22Rv1 (cell line): ENCODE measurements at regions not wholly inside any gene's neighbourhood (a gene's known extent, or its start where the extent isn't known, plus 50 kb on each side); places are given as distances from the start of the nearest gene placed in this dataset.
"Not testable (repeated sequence)": the region's sequence is repeated elsewhere in the genome, so short reads cannot be mapped to it uniquely, and the experiment has no call there.

Experiments
- CTCF ChIP-seq: fragments of 450-650 bp; IDR thresholded peaks from 2 replicates; pipeline ENCODE4 v1.5.1; 2017; ENCODE audit warnings: mild to moderate bottlenecking
- ZFX ChIP-seq: fragments of 450-650 bp; IDR thresholded peaks from 2 replicates; pipeline ENCODE4 v1.6.1; 2017; ENCODE audit warnings: antibody characterized with exemption, borderline replicate concordance

GRCh38 chr6:170055797-170056196 lies 235.1 kb downstream of the DLL1 start:
- TF ChIP-seq CTCF, ZFX: not testable (repeated sequence)
